Ovary (tissue), 7 donors: ENCODE measurements at regions not wholly inside any gene's neighbourhood (a gene's known extent, or its start where the extent isn't known, plus 50 kb on each side); places are given as distances from the start of the nearest gene placed in this dataset.

Experiments used
- DNase-seq, 5 donors: peaks; one replicate each; pipeline ENCODE4 v3.0.0-alpha.2; 2019 to 2020
- H3K27ac ChIP-seq, 2 donors: fragments of 200-600 bp; one replicate each; pipeline versions ENCODE4 v1.5.1 to v1.8.0; 2019 to 2022
- H3K27me3 ChIP-seq: fragments of 200-600 bp; one replicate; pipeline ENCODE4 v1.8.0; 2022
- H3K36me3 ChIP-seq: fragments of 200-600 bp; sonication (generic); one replicate; pipeline ENCODE4 v1.5.1; 2019
- H3K4me1 ChIP-seq: one replicate; pipeline ENCODE4 v1.8.1; 2013; ENCODE audit warnings: mild to moderate bottlenecking, moderate library complexity; ENCODE audit not compliant: insufficient read depth
- H3K4me3 ChIP-seq: fragments of 200-600 bp; sonication (generic); one replicate; pipeline ENCODE4 v1.5.1; 2017
- H3K9me3 ChIP-seq, 2 donors: fragments of 200-600 bp in 1 of 2; sonication (generic) in 1 of 2; one replicate each; pipeline versions ENCODE4 v1.5.1 to v1.8.1; 2013 to 2019; ENCODE audit warnings: mild to moderate bottlenecking in 1 of 2, moderate library complexity in 1 of 2
- EP300 ChIP-seq: sonication (generic); formaldehyde crosslinking; IDR thresholded peaks from one replicate; pipeline ENCODE4 v1.6.1; 2017; ENCODE audit warnings: antibody characterized with exemption
- POLR2A ChIP-seq: fragments of 450-650 bp; IDR thresholded peaks from one replicate; pipeline ENCODE4 v1.6.1; 2017; ENCODE audit warnings: antibody characterized with exemption, mild to moderate bottlenecking, moderate library complexity
- WGBS, 3 donors: extraction: QIAGEN DNeasy Blood & Tissue Kit in 1 of 3; methylation state at CpG; one replicate each; pipeline versions ENCODE4 v1.1.5 to v1.1.7; 2013 to 2017; 5-methylcytosine and 5-hydroxymethylcytosine counted together
- intact Hi-C, 4 donors: fragments of 100-400 bp; cut with DNase I; formaldehyde crosslinking; loops; one replicate each; pipeline versions ENCODE4 v1.11.0 to v1.15.1; 2022 to 2023
- TF ChIP-seq, protein P1 (sequence below), 3 donors: fragments of 450-650 bp in 2 of 3; fragments of 200-600 bp in 1 of 3; IDR thresholded peaks; one replicate each; pipeline versions ENCODE4 v1.5.1 to v1.8.0; 2016 to 2022; ENCODE audit warnings: antibody characterized with exemption in 3 of 3, mild to moderate bottlenecking in 1 of 3
- donor health status: DM: no; HTN: no; CAD: no; lungs with moderate emphysema.
- donor health status: DM: no; HTN: no; CAD: no.
- donor health status: Bipolar disorder and iron deficiency.
- donor health status: DM: no; HTN: no; CAD: no.
- donor health status: DM: yes; HTN: yes; CAD: no.

DNA sequence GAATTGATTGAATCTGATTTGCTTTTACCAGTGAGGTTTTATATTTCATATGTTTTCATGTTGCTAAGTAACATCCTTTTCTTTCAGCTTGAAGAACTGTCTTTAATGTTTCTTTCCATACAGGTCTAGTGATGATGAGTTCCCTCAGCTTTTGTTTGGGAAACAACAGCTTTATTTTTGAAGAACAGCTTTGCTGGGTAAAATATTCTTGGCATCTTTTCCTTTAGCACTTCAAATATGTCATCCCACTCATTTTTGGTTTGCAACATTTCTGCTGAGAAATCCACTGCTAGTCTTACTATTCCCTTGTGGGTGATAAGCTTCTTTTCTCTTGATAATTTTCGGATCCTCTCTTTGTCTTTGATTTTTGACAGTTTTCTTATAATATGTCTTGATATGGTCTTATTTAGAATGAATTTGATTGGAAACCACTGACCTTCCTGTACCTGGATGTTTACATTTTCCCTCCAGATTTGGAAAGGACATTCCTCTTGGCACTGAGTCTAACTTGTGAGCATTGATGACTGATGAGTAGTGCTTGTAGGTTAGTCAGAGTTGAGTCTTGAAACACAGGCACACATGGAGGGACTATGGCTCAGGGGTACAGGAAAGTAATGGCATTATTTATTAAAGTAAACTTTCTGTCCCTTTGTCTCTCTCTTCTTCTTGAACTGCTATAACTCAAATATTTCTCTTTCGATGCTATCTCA, 220.3 kb downstream of the SPATA31D1 start:
- no peaks in the 10 kb centered on the region for H3K27me3 ChIP-seq
- no peaks in the 10 kb centered on the region for H3K9me3 ChIP-seq
- H3K27ac ChIP-seq = no peak overlapping the region
- no peaks in the 10 kb centered on the region for H3K36me3 ChIP-seq
- DNase-seq = no peak
- intact Hi-C loops = no loop called here
- H3K4me3 ChIP-seq = no peak overlapping the region
- TF ChIP-seq EP300 = no peak
- TF ChIP-seq, protein P1, sequence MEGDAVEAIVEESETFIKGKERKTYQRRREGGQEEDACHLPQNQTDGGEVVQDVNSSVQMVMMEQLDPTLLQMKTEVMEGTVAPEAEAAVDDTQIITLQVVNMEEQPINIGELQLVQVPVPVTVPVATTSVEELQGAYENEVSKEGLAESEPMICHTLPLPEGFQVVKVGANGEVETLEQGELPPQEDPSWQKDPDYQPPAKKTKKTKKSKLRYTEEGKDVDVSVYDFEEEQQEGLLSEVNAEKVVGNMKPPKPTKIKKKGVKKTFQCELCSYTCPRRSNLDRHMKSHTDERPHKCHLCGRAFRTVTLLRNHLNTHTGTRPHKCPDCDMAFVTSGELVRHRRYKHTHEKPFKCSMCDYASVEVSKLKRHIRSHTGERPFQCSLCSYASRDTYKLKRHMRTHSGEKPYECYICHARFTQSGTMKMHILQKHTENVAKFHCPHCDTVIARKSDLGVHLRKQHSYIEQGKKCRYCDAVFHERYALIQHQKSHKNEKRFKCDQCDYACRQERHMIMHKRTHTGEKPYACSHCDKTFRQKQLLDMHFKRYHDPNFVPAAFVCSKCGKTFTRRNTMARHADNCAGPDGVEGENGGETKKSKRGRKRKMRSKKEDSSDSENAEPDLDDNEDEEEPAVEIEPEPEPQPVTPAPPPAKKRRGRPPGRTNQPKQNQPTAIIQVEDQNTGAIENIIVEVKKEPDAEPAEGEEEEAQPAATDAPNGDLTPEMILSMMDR (IDR thresholded peaks at IDR 0.05) = no peak
- whole genome bisulfite sequencing, 3 donors = 67 to 75% (median 67%) methylated on average over 2 of the region's 2 CpGs
- no peaks in the 10 kb centered on the region for H3K4me1 ChIP-seq

DNA sequence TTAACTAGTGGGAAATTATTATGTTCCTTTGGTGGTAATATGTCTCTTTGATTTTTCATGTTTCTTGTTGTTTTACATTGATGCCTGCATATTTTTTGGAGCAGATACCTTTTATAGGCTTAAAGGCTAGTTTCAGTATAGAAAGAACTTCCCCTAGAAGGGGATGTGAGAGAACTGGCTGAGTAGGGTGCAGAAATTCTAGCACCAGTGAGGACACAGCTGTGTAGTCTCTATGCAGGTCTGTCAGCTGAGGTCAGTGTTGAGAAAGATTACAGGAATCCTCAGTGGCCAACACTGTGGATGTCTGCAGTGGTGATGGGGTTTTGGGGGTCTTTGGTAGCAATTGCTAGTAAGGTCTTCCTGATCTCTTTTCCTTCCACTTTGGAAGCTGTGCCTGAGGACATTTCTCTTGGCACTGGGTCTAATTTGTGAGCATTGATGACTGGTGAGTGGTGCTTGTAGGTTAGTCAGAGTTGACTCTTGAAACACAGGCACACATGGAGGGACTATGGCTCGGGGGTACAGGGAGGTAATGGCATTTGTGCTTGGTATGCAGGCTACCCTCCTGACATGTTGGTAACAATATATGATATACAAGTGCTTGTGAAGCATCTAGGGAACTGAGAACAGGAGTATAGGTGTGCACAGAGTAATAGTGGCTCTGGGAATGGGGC, 221.4 kb downstream of the SPATA31D1 start:
- TF ChIP-seq POLR2A = no peak
- TF ChIP-seq, protein P1 (IDR thresholded peaks at IDR 0.05) = no peak
- TF ChIP-seq EP300 = no peak
- Histone ChIP-seq H3K9me3 (no peaks in the 10 kb centered on the region), H3K36me3 (no peaks in the 10 kb centered on the region), H3K27me3 (no peaks in the 10 kb centered on the region), H3K4me3 (no peak overlapping the region), H3K4me1 (no peaks in the 10 kb centered on the region), H3K27ac (no peak overlapping the region)
- no peak for DNase-seq
- intact Hi-C loops = no loop called here
- 71 to 93% (median 72%) methylated on average over 1 of the region's 1 CpG for WGBS, 3 donors

DNA sequence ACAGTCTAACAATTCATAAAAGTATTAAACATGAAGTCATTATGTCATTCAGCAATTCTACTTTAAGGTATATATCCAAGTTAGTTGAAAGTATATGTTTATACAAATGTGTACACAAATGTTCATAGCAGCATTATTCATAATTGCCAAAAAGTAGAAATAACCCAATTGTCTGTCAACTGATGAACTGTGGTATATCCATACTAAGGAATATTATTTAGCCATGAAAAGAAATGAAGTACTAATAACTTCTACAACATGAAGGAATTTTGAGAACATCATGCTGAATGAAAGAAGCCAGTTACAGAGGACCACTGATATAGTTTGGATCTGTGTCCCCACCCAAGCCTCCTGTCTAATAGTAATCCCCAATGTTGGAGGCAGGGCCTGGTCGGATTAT, 224.3 kb downstream of the SPATA31D1 start:
- WGBS, 3 donors = 92 to 96% (median 94%) methylated on average over 1 of the region's 1 CpG

DNA sequence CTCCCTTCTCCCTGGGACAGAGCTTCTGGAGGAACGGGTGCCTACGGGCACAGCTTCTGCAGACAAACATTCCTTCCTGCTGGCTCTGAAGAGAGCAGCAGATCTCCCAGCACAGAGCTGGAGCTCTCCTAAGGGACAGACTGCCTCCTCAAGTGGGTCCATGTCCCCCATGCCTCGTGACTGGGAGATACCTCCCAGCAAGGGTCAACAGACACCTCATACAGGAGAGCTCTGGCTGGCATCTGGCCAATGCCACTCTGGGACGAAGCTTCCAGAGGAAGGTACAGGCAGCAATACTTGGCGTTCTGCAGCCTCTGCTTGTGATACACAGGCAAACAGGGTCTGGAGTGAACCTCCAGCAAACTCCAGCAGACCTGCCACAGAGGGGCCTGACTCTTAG, 227.9 kb downstream of the SPATA31D1 start:
- Histone ChIP-seq H3K4me1 (no peaks in the 10 kb centered on the region), H3K27ac (no peak overlapping the region), H3K9me3 (no peaks in the 10 kb centered on the region), H3K36me3 (no peaks in the 10 kb centered on the region), H3K27me3 (no peaks in the 10 kb centered on the region), H3K4me3 (no peak overlapping the region)
- WGBS, 3 donors = 83 to 91% (median 87%) methylated on average over 5 of the region's 5 CpGs
- no peak for DNase-seq
- intact Hi-C loops = no loop called here
- TF ChIP-seq, protein P1 (IDR thresholded peaks at IDR 0.05) = no peak
- no peak for TF ChIP-seq EP300
- no peak for TF ChIP-seq POLR2A

More for the DNA sequence above, 224.3 kb downstream of the SPATA31D1 start:
- no peak for TF ChIP-seq POLR2A
- TF ChIP-seq, protein P1 (IDR thresholded peaks at IDR 0.05) = no peak
- no peak for TF ChIP-seq EP300
- no peak overlapping the region for H3K4me3 ChIP-seq
- H3K36me3 ChIP-seq = no peaks in the 10 kb centered on the region
- DNase-seq = no peak
- H3K27ac ChIP-seq = no peak overlapping the region
- no peaks in the 10 kb centered on the region for H3K27me3 ChIP-seq
- H3K9me3 ChIP-seq = no peaks in the 10 kb centered on the region
- no peaks in the 10 kb centered on the region for H3K4me1 ChIP-seq
- intact Hi-C loops = no loop called here
